H1 (cell line): ENCODE measurements at regions not wholly inside any gene's neighbourhood (a gene's known extent, or its start where the extent isn't known, plus 50 kb on each side); places are given as distances from the start of the nearest gene placed in this dataset.

Experiments
- CTCF ChIA-PET: fragments of 300-600 bp; sonication (Branson Sonifier 250); formaldehyde crosslinking; loops from one replicate; lab custom pipeline; 2021; ENCODE audit not compliant: partially characterized antibody; lab: Charles Lee
- POLR2A ChIA-PET: fragments of 300-600 bp; sonication (Branson Sonifier 250); formaldehyde crosslinking; loops from one replicate; lab custom pipeline; 2021; ENCODE audit warnings: inconsistent platforms; ENCODE audit not compliant: partially characterized antibody; lab: Charles Lee
- DNase-seq, 2 experiments: peaks; one replicate each; pipeline versions ENCODE4 v3.0.0 to v3.0.0-alpha.2; 2010 to 2022; ENCODE audit warnings: low spot score in 2 of 2, low read depth in 1 of 2, mixed read lengths in 1 of 2
- FAIRE-seq: peaks from 2 replicates; lab custom pipeline; 2011; peaks lifted over from hg19 to GRCh38; lab: Jason Lieb, UNC
- H2AFZ ChIP-seq: 2 replicates; pipeline ENCODE4 v1.8.1; 2012; ENCODE audit warnings: low read length, inconsistent platforms
- H2AK5ac ChIP-seq: 2 replicates; pipeline ENCODE4 v1.6.1; 2013; ENCODE audit warnings: low read depth, low read length
- H2BK120ac ChIP-seq: replicated peaks from 2 replicates; pipeline ENCODE3; 2013; ENCODE audit warnings: low read depth, low read length, inconsistent platforms
- H2BK12ac ChIP-seq: 2 replicates; pipeline ENCODE4 v1.6.1; 2013; ENCODE audit warnings: low read depth, low read length
- H2BK15ac ChIP-seq: 2 replicates; pipeline ENCODE4 v1.6.1; 2013; ENCODE audit warnings: low read length
- H2BK20ac ChIP-seq: 2 replicates; pipeline ENCODE4 v1.6.1; 2013; ENCODE audit warnings: low read length
- H2BK5ac ChIP-seq: 2 replicates; pipeline ENCODE4 v1.6.1; 2013; ENCODE audit warnings: low read depth, low read length
- H3K14ac ChIP-seq: 2 replicates; pipeline ENCODE4 v1.6.1; 2013; ENCODE audit warnings: inconsistent platforms; ENCODE audit not compliant: insufficient read length
- H3K18ac ChIP-seq: 2 replicates; pipeline ENCODE4 v1.6.1; 2013; ENCODE audit warnings: low read length; ENCODE audit errors: extremely low read depth
- H3K23ac ChIP-seq: 2 replicates; pipeline ENCODE4 v1.6.1; 2013; ENCODE audit warnings: inconsistent platforms; ENCODE audit not compliant: insufficient read length
- H3K23me2 ChIP-seq: 2 replicates; pipeline ENCODE4 v1.6.1; 2013; ENCODE audit warnings: low read depth, low read length
- H3K27ac ChIP-seq: 2 replicates; pipeline ENCODE4 v1.6.1; 2011; ENCODE audit warnings: low read depth, low read length, inconsistent platforms
- H3K27me3 ChIP-seq, 4 experiments: replicated peaks in 1 of 4; 1 replicate in 1 of 4; 2 replicates in 3 of 4; pipeline versions ENCODE4 v1.6.1 to v1.8.1; 2011 to 2013; ENCODE audit warnings: low read length in 3 of 4, mild to moderate bottlenecking in 3 of 4, inconsistent platforms in 2 of 4, mixed read lengths in 2 of 4, moderate library complexity in 1 of 4; ENCODE audit not compliant: control insufficient read depth in 3 of 4, insufficient read depth in 3 of 4; ENCODE audit errors: extremely low read depth in 1 of 4
- H3K36me3 ChIP-seq, 4 experiments: 2 replicates each; pipeline versions ENCODE4 v1.6.1 to v1.8.1; 2011 to 2013; ENCODE audit warnings: mild to moderate bottlenecking in 4 of 4, low read length in 3 of 4, moderate library complexity in 2 of 4, control low read depth in 1 of 4, inconsistent platforms in 1 of 4; ENCODE audit not compliant: insufficient read depth in 4 of 4, control insufficient read depth in 2 of 4
- H3K4ac ChIP-seq: replicated peaks from 2 replicates; pipeline ENCODE3; 2013; ENCODE audit warnings: low read length, low read depth, mixed read lengths, inconsistent platforms; ENCODE audit not compliant: insufficient read length
- H3K4me1 ChIP-seq, 4 experiments: replicated peaks in 1 of 4; 1 replicate in 1 of 4; 2 replicates in 3 of 4; pipeline versions ENCODE4 v1.6.1 to v1.8.1; 2011 to 2013; ENCODE audit warnings: low read length in 3 of 4, inconsistent platforms in 2 of 4, mixed read lengths in 1 of 4; ENCODE audit not compliant: insufficient read depth in 4 of 4, control insufficient read depth in 3 of 4
- H3K4me2 ChIP-seq, 2 experiments: 2 replicates each; pipeline versions ENCODE4 v1.6.1 to v1.8.1; 2011 to 2013; ENCODE audit warnings: low read depth in 2 of 2, low read length in 2 of 2, control low read depth in 1 of 2, inconsistent platforms in 1 of 2, mild to moderate bottlenecking in 1 of 2; ENCODE audit not compliant: insufficient read depth in 1 of 2
- H3K4me3 ChIP-seq, 4 experiments: fragments of 200-600, 300-600 bp in 1 of 4; sonication (generic), shearing (Covaris generic), sonication (Bioruptor Twin) in 1 of 4; 2 replicates each; pipeline versions ENCODE4 v1.5.1 to v1.8.1; 2011 to 2016; ENCODE audit warnings: low read length in 4 of 4, low read depth in 3 of 4, control low read depth in 2 of 4, inconsistent platforms in 2 of 4, mild to moderate bottlenecking in 2 of 4, mixed read lengths in 1 of 4, moderate library complexity in 1 of 4; ENCODE audit not compliant: insufficient read depth in 2 of 4; ENCODE audit errors: extremely low read depth in 1 of 4
- H3K56ac ChIP-seq: replicated peaks from 2 replicates; pipeline ENCODE3; 2013; ENCODE audit warnings: low read depth, mild to moderate bottlenecking, mixed read lengths, low read length, inconsistent platforms; ENCODE audit not compliant: insufficient read length
- H3K79me1 ChIP-seq: 2 replicates; pipeline ENCODE4 v1.6.1; 2013; ENCODE audit warnings: low read depth, low read length, control low read depth
- H3K79me2 ChIP-seq, 2 experiments: 2 replicates each; pipeline versions ENCODE4 v1.6.1 to v1.8.1; 2012 to 2013; ENCODE audit warnings: low read length in 2 of 2, mild to moderate bottlenecking in 2 of 2, inconsistent platforms in 1 of 2; ENCODE audit not compliant: insufficient read depth in 2 of 2, control insufficient read depth in 1 of 2
- H3K9ac ChIP-seq, 4 experiments: replicated peaks in 1 of 4; 1 replicate in 1 of 4; 2 replicates in 3 of 4; pipeline versions ENCODE4 v1.6.1 to v1.8.1; 2011 to 2013; ENCODE audit warnings: low read depth in 3 of 4, low read length in 3 of 4, control low read depth in 2 of 4, mild to moderate bottlenecking in 2 of 4, moderate library complexity in 2 of 4, inconsistent platforms in 1 of 4; ENCODE audit errors: extremely low read depth in 1 of 4
- H3K9me3 ChIP-seq, 2 experiments: 2 replicates each; pipeline versions ENCODE4 v1.6.1 to v1.8.1; 2012 to 2013; ENCODE audit warnings: mild to moderate bottlenecking in 2 of 2, moderate library complexity in 2 of 2, control low read depth in 1 of 2, inconsistent platforms in 1 of 2, low read depth in 1 of 2, low read length in 1 of 2, mixed read lengths in 1 of 2; ENCODE audit not compliant: insufficient read depth in 2 of 2
- H4K20me1 ChIP-seq, 2 experiments: replicated peaks in 1 of 2; 2 replicates each; pipeline versions ENCODE3 to v1.8.1; 2011 to 2013; ENCODE audit warnings: inconsistent platforms in 2 of 2, low read length in 2 of 2, mild to moderate bottlenecking in 1 of 2; ENCODE audit not compliant: insufficient read depth in 2 of 2, control insufficient read depth in 1 of 2
- H4K5ac ChIP-seq: 2 replicates; pipeline ENCODE4 v1.6.1; 2013; ENCODE audit warnings: low read length, low read depth, mixed read lengths, inconsistent platforms; ENCODE audit not compliant: insufficient read length
- H4K8ac ChIP-seq: 2 replicates; pipeline ENCODE4 v1.8.0; 2013; ENCODE audit warnings: mild to moderate bottlenecking, moderate library complexity, low read length, inconsistent platforms; ENCODE audit not compliant: insufficient read depth; ENCODE audit errors: extremely low read depth
- H4K91ac ChIP-seq: replicated peaks from 2 replicates; pipeline ENCODE3; 2013; ENCODE audit warnings: low read length, mixed read lengths, inconsistent platforms; ENCODE audit not compliant: insufficient read length
- BCL11A ChIP-seq, 2 experiments: IDR thresholded peaks; one replicate each; pipeline ENCODE4 v1.6.1; 2011; ENCODE audit warnings: low read depth in 2 of 2, low read length in 2 of 2, mild to moderate bottlenecking in 2 of 2
- CBX5 ChIP-seq: fragments of 300-800, 300-1000 bp; sonication (generic); IDR thresholded peaks from 2 replicates; pipeline ENCODE4 v1.7.1; 2016; ENCODE audit warnings: antibody characterized with exemption, low read length, low read depth
- CBX8 ChIP-seq: fragments of 300-800, 300-1000 bp; sonication (generic); IDR thresholded peaks from 2 replicates; pipeline ENCODE4 v1.7.1; 2016; ENCODE audit warnings: low read depth, low read length, borderline replicate concordance
- CTBP2 ChIP-seq: IDR thresholded peaks from 2 replicates; pipeline ENCODE4 v1.7.0; 2011; ENCODE audit warnings: borderline replicate concordance, mild to moderate bottlenecking, moderate library complexity, mixed read lengths, low read length; ENCODE audit not compliant: insufficient read depth, insufficient read length
- EGR1 ChIP-seq: IDR thresholded peaks from 2 replicates; pipeline ENCODE4 v1.6.1; 2011; ENCODE audit warnings: low read depth, low read length, borderline replicate concordance
- EP300 ChIP-seq, 2 experiments: IDR thresholded peaks; 1 replicate in 1 of 2; 2 replicates in 1 of 2; pipeline ENCODE4 v1.6.1; 2011 to 2012; ENCODE audit warnings: low read depth in 2 of 2, low read length in 2 of 2, mild to moderate bottlenecking in 2 of 2, borderline replicate concordance in 1 of 2, inconsistent platforms in 1 of 2, moderate library complexity in 1 of 2
- FOSL1 ChIP-seq: IDR thresholded peaks from 2 replicates; pipeline ENCODE4 v1.6.1; 2011; ENCODE audit warnings: mild to moderate bottlenecking, low read depth, low read length, moderate library complexity; ENCODE audit not compliant: insufficient read depth
- MAFK ChIP-seq: IDR thresholded peaks from 2 replicates; pipeline ENCODE4 v1.6.1; 2012; ENCODE audit warnings: low read depth, mild to moderate bottlenecking, improper control_type of control experiment, low read length
- NRF1 ChIP-seq: IDR thresholded peaks from 2 replicates; pipeline ENCODE4 v1.6.1; 2011; ENCODE audit warnings: mild to moderate bottlenecking, low read depth, low read length, improper control_type of control experiment
- SIRT6 ChIP-seq: IDR thresholded peaks from one replicate; pipeline ENCODE4 v1.7.1; 2012; ENCODE audit warnings: low read length, inconsistent platforms
- SRF ChIP-seq: IDR thresholded peaks from 2 replicates; pipeline ENCODE4 v1.6.1; 2011; ENCODE audit warnings: mild to moderate bottlenecking, low read depth, low read length, moderate library complexity
- WGBS, 2 experiments: shearing (Covaris generic) in 1 of 2; methylation state at CpG; one replicate each; pipeline versions ENCODE4 v1.1.6 to v1.1.7; 2013 to 2015; ENCODE audit warnings: low lambda C conversion rate in 2 of 2, mixed read lengths in 2 of 2, inconsistent platforms in 1 of 2, low coverage in 1 of 2, missing lambda C conversion rate in 1 of 2; ENCODE audit not compliant: insufficient replicate concordance in 2 of 2, insufficient coverage in 1 of 2, insufficient read length in 1 of 2; ENCODE audit errors: extremely low coverage in 1 of 2, missing lambda C conversion rate in 1 of 2; 5-methylcytosine and 5-hydroxymethylcytosine counted together

DNA sequence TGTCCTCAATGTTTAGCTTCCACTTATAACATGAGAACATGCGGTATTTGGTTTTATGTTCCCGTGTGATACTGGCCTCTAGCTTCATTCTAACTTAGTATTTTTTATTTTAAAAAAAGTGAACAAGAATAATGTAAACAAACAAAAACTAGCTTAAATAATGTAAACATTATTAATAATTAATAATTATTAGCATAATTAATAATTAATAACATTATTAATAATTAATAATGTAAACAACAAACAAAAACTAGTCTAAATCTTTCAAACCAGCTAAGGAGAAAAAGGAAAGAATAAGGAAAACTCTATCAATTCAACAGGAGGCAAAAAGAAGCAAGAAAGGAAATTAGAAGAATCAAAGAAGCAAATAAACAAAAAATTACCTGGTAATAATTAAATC lies 66.2 kb upstream of the CLSTN2 start:
- no peak overlapping the region for H3K18ac ChIP-seq
- FAIRE-seq (no peak), DNase-seq (no peak)
- H4K20me1 ChIP-seq = no peaks in the 10 kb centered on the region
- no peak overlapping the region for H3K9ac ChIP-seq
- ChIA-PET POLR2A (no interaction called here), CTCF (interaction anchor here (0.8 to 1.0 kb wide), 2 partner anchors 17 to 280 kb away, joined by 3 read pairs; no protein-coding TSS in a partner anchor)
- no peaks in the 10 kb centered on the region for H3K79me1 ChIP-seq
- no peaks in the 10 kb centered on the region for H3K4me1 ChIP-seq
- no peak overlapping the region for H2AFZ ChIP-seq
- no peaks in the 10 kb centered on the region for H3K23me2 ChIP-seq
- H3K4me3 ChIP-seq = no peak overlapping the region
- no peak overlapping the region for H4K8ac ChIP-seq
- H3K27me3 ChIP-seq = no peaks in the 10 kb centered on the region
- no peak overlapping the region for H2BK20ac ChIP-seq
- H4K5ac ChIP-seq = no peak overlapping the region
- no peak overlapping the region for H2AK5ac ChIP-seq
- H3K14ac ChIP-seq = no peak overlapping the region
- H3K27ac ChIP-seq = no peak overlapping the region
- H2BK5ac ChIP-seq = no peak overlapping the region
- no peaks in the 10 kb centered on the region for H3K9me3 ChIP-seq
- H3K79me2 ChIP-seq = no peaks in the 10 kb centered on the region
- no peak overlapping the region for H3K4me2 ChIP-seq
- TF ChIP-seq CTBP2 = no peak
- no peak for TF ChIP-seq MAFK
- TF ChIP-seq EGR1 = no peak
- TF ChIP-seq CBX5 = no peak
- no peak for TF ChIP-seq EP300 (IDR thresholded peaks at IDR 0.05; ENCODE audit: borderline replicate concordance in 1 of 2, low read depth in 2 of 2, low read length in 2 of 2)
- TF ChIP-seq SIRT6 = no peak
- TF ChIP-seq CBX8 = no peak
- TF ChIP-seq BCL11A (IDR thresholded peaks at IDR 0.05; ENCODE audit: low read depth in 2 of 2, low read length in 2 of 2) = no peak
- no peak for TF ChIP-seq NRF1
- no peak for TF ChIP-seq SRF
- no peak for TF ChIP-seq FOSL1
- H3K36me3 ChIP-seq = no peaks in the 10 kb centered on the region
- H3K23ac ChIP-seq = no peak overlapping the region
- no peak overlapping the region for H3K4ac ChIP-seq
- H4K91ac ChIP-seq = no peak overlapping the region
- no peak overlapping the region for H2BK12ac ChIP-seq
- H3K56ac ChIP-seq = no peak overlapping the region
- no peak overlapping the region for H2BK15ac ChIP-seq
- 91% methylated on average over 2 of the region's 2 CpGs; no CpG with 5 or more reads in 1 of the 2 experiments for WGBS, 2 experiments
- H2BK120ac ChIP-seq = no peak overlapping the region
